ENCODE measurements at regions not wholly inside any gene's neighbourhood (a gene's known extent, or its start where the extent isn't known, plus 50 kb on each side); places are given as distances from the start of the nearest gene placed in this dataset.

GRCh38 chr1:239058190-239058589 lies 328.2 kb upstream of the CHRM3 start:
- Histone ChIP-seq H3K4me3 (ENCODE audit: low read depth, low read length) (no peak overlapping the region), H3K27ac (ENCODE audit: extremely low read depth, low read depth, low read length) (no peak overlapping the region), H3K9me3 (ENCODE audit: control insufficient read depth, insufficient read depth, low read depth, low read length) (no peaks in the 10 kb centered on the region), H3K4me1 (ENCODE audit: control insufficient read depth, insufficient read depth, low read length) (no peaks in the 10 kb centered on the region), H3K36me3 (ENCODE audit: control insufficient read depth in 2 of 2, insufficient read depth in 1 of 2, low read length in 2 of 2) (no peaks in the 10 kb centered on the region)
- ChIA-PET CTCF (interaction anchor here (0.7 kb wide), 1 partner anchor 14 kb away, joined by 3 read pairs; no protein-coding TSS in a partner anchor), POLR2A (no interaction called here)
- TF ChIP-seq FEZF1 (tag by site-specific recombination; IDR thresholded peaks at IDR 0.05) (no peak), ZNF561 (tag by site-specific recombination; IDR thresholded peaks at IDR 0.05; ENCODE audit: borderline replicate concordance) (no peak), ZNF324 (tag by site-specific recombination; IDR thresholded peaks at IDR 0.05) (no peak), ZNF624 (tag by site-specific recombination; IDR thresholded peaks at IDR 0.05) (no peak), PATZ1 (tag by site-specific recombination; IDR thresholded peaks at IDR 0.05) (no peak), KLF8 (tag by site-specific recombination; IDR thresholded peaks at IDR 0.05) (no peak), ZNF146 (tag by site-specific recombination; IDR thresholded peaks at IDR 0.05) (no peak), ZNF24 (tag by site-specific recombination; IDR thresholded peaks at IDR 0.05) (no peak), ZNF621 (tag by site-specific recombination; IDR thresholded peaks at IDR 0.05) (no peak), ZNF175 (tag by site-specific recombination; IDR thresholded peaks at IDR 0.05) (no peak), ZNF366 (tag by site-specific recombination; conservative IDR thresholded peaks at IDR 0.05) (no peak), TRIM28 (IDR thresholded peaks at IDR 0.05; ENCODE audit: borderline replicate concordance, low read length) (no peak), ZXDB (tag by site-specific recombination; IDR thresholded peaks at IDR 0.05) (no peak), ZNF501 (tag by site-specific recombination; IDR thresholded peaks at IDR 0.05) (no peak), GLIS2 (tag by site-specific recombination; IDR thresholded peaks at IDR 0.05) (no peak), ZNF341 (tag by site-specific recombination; IDR thresholded peaks at IDR 0.05; ENCODE audit: low read depth) (no peak)
- TF ChIP-seq, protein P1, sequence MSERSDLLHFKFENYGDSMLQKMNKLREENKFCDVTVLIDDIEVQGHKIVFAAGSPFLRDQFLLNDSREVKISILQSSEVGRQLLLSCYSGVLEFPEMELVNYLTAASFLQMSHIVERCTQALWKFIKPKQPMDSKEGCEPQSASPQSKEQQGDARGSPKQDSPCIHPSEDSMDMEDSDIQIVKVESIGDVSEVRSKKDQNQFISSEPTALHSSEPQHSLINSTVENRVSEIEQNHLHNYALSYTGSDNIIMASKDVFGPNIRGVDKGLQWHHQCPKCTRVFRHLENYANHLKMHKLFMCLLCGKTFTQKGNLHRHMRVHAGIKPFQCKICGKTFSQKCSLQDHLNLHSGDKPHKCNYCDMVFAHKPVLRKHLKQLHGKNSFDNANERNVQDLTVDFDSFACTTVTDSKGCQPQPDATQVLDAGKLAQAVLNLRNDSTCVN (tag by site-specific recombination; optimal IDR thresholded peaks at IDR 0.05) = no peak

GRCh38 chr1:239056940-239057339 lies 329.4 kb upstream of the CHRM3 start:
- POLR2A ChIA-PET = no interaction called here
- TF ChIP-seq KLF16 (tag by site-specific recombination; IDR thresholded peaks at IDR 0.05) (no peak), ZSCAN4 (tag by site-specific recombination; IDR thresholded peaks at IDR 0.05) (no peak), KLF7 (tag by site-specific recombination; IDR thresholded peaks at IDR 0.05; ENCODE audit: borderline replicate concordance) (no peak), ZNF600 (tag by site-specific recombination; IDR thresholded peaks at IDR 0.05) (no peak), ZNF138 (tag by site-specific recombination; IDR thresholded peaks at IDR 0.05; ENCODE audit: borderline replicate concordance) (no peak), ZSCAN23 (tag by site-specific recombination; IDR thresholded peaks at IDR 0.05) (no peak), HOXD13 (CRISPR knock-in tag; IDR thresholded peaks at IDR 0.05; ENCODE audit: borderline replicate concordance) (no peak), ZSCAN18 (tag by site-specific recombination; IDR thresholded peaks at IDR 0.05) (no peak)
- TF ChIP-seq, protein P2, sequence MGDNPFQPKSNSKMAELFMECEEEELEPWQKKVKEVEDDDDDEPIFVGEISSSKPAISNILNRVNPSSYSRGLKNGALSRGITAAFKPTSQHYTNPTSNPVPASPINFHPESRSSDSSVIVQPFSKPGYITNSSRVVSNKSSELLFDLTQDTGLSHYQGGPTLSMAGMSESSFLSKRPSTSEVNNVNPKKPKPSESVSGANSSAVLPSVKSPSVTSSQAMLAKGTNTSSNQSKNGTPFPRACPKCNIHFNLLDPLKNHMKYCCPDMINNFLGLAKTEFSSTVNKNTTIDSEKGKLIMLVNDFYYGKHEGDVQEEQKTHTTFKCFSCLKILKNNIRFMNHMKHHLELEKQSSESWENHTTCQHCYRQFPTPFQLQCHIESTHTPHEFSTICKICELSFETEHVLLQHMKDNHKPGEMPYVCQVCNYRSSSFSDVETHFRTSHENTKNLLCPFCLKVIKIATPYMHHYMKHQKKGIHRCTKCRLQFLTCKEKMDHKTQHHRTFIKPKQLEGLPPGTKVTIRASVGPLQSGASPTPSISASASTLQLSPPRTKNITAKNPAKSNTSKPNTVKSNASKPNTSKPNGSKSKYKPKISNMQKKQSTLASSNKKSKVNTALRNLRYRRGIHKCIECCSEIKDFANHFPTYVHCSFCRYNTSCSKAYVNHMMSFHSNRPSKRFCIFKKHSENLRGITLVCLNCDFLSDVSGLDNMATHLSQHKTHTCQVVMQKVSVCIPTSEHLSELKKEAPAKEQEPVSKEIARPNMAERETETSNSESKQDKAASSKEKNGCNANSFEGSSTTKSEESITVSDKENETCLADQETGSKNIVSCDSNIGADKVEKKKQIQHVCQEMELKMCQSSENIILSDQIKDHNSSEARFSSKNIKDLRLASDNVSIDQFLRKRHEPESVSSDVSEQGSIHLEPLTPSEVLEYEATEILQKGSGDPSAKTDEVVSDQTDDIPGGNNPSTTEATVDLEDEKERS (tag by site-specific recombination; IDR thresholded peaks at IDR 0.05) = no peak

More at GRCh38 chr1:239056940-239057339, 329.4 kb upstream of the CHRM3 start:
- Histone ChIP-seq H3K4me3 (ENCODE audit: low read depth, low read length) (no peak overlapping the region), H3K4me1 (ENCODE audit: control insufficient read depth, insufficient read depth, low read length) (no peaks in the 10 kb centered on the region), H3K27ac (ENCODE audit: extremely low read depth, low read depth, low read length) (no peak overlapping the region), H3K9me3 (ENCODE audit: control insufficient read depth, insufficient read depth, low read depth, low read length) (no peaks in the 10 kb centered on the region), H3K36me3 (ENCODE audit: control insufficient read depth in 2 of 2, insufficient read depth in 1 of 2, low read length in 2 of 2) (no peaks in the 10 kb centered on the region)
- CTCF ChIA-PET = no interaction called here
